Gastroesophageal sphincter (tissue), 3 donors: ENCODE measurements at regions not wholly inside any gene's neighbourhood (a gene's known extent, or its start where the extent isn't known, plus 50 kb on each side); places are given as distances from the start of the nearest gene placed in this dataset.

ENCODE experiments used
- EP300 ChIP-seq: sonication (generic); formaldehyde crosslinking; IDR thresholded peaks from one replicate; pipeline ENCODE4 v1.6.1; 2017; ENCODE audit warnings: antibody characterized with exemption, mild to moderate bottlenecking
- POLR2A ChIP-seq, 2 donors: fragments of 450-650 bp; IDR thresholded peaks; one replicate each; pipeline ENCODE4 v1.6.1; 2017; ENCODE audit warnings: antibody characterized with exemption in 2 of 2, mild to moderate bottlenecking in 2 of 2, moderate library complexity in 1 of 2
- POLR2AphosphoS5 ChIP-seq: sonication (generic); formaldehyde crosslinking; IDR thresholded peaks from one replicate; pipeline ENCODE4 v1.6.1; 2017; ENCODE audit warnings: antibody characterized with exemption
- TF ChIP-seq, protein P1 (sequence below), 4 experiments: fragments of 200-600 bp in 2 of 4; fragments of 450-650 bp in 2 of 4; sonication (generic) in 1 of 4; IDR thresholded peaks; one replicate each; pipeline ENCODE4 v1.5.1; 2017 to 2019; ENCODE audit warnings: antibody characterized with exemption in 4 of 4, mild to moderate bottlenecking in 2 of 4, moderate library complexity in 2 of 4

DNA sequence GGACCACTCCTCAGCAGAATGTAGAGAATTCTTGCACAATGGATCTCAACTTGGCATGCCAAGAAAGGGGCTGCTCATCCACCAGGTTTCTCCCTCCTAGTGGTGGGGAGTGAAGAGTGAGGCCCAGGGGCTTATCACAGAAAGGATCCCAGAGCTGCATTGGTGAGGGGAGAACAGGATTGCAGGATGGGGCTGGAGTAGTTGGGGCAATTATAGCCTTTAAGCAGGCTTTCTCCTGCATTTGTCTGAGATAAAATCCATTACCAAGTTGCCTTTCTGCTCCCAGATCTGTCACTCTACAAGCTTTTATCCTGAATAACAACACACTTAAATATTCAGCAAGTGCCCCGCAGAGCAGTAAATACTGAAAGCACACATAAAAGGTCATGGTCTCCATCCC lies 130.8 kb upstream of the CES5A start:
- TF ChIP-seq EP300 (no peak), POLR2A (IDR thresholded peaks at IDR 0.05) (no peak), POLR2AphosphoS5 (no peak)
- TF ChIP-seq, protein P1, sequence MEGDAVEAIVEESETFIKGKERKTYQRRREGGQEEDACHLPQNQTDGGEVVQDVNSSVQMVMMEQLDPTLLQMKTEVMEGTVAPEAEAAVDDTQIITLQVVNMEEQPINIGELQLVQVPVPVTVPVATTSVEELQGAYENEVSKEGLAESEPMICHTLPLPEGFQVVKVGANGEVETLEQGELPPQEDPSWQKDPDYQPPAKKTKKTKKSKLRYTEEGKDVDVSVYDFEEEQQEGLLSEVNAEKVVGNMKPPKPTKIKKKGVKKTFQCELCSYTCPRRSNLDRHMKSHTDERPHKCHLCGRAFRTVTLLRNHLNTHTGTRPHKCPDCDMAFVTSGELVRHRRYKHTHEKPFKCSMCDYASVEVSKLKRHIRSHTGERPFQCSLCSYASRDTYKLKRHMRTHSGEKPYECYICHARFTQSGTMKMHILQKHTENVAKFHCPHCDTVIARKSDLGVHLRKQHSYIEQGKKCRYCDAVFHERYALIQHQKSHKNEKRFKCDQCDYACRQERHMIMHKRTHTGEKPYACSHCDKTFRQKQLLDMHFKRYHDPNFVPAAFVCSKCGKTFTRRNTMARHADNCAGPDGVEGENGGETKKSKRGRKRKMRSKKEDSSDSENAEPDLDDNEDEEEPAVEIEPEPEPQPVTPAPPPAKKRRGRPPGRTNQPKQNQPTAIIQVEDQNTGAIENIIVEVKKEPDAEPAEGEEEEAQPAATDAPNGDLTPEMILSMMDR (IDR thresholded peaks at IDR 0.05), result no peak
